ENCODE measurements at regions not wholly inside any gene's neighbourhood (a gene's known extent, or its start where the extent isn't known, plus 50 kb on each side); places are given as distances from the start of the nearest gene placed in this dataset.

GRCh38 chr6:115668211-115668610 lies 392.5 kb downstream of the FRK start:
- no peaks in the 10 kb centered on the region for H3K4me1 ChIP-seq
- no peaks in the 10 kb centered on the region for H3K27me3 ChIP-seq (replicated peaks in 1 of 7)

GRCh38 chr6:115667478-115668026 lies 393.1 kb downstream of the FRK start:
- H3K27ac ChIP-seq: no peak overlapping the region
- intact Hi-C loops (cut with DNase I; ENCODE audit: low total_unique reads): no loop called here
- no peak overlapping the region for H3K4me3 ChIP-seq
- TF ChIP-seq CTCF (IDR thresholded peaks at IDR 0.05 in 8 of 11, conservative IDR thresholded peaks at IDR 0.05 in 3 of 11) (no peak), POLR2AphosphoS5 (IDR thresholded peaks at IDR 0.05) (no peak), POLR2A (IDR thresholded peaks at IDR 0.05) (no peak)
- no peaks in the 10 kb centered on the region for H3K9me3 ChIP-seq
- WGBS, 5 donors: 74 to 88% (median 82%) methylated on average over 8 of the region's 8 CpGs
- H3K27me3 ChIP-seq (replicated peaks in 1 of 7): no peaks in the 10 kb centered on the region
- no peaks in the 10 kb centered on the region for H3K4me1 ChIP-seq
- no peak for DNase-seq
- H3K36me3 ChIP-seq: no peaks in the 10 kb centered on the region

More at GRCh38 chr6:115668211-115668610, 392.5 kb downstream of the FRK start:
- Histone ChIP-seq H3K27ac (no peak overlapping the region), H3K4me3 (no peak overlapping the region), H3K36me3 (no peaks in the 10 kb centered on the region), H3K9me3 (no peaks in the 10 kb centered on the region)
- DNase-seq: no peak
- intact Hi-C loops (cut with DNase I; ENCODE audit: low total_unique reads): no loop called here
- TF ChIP-seq CTCF (IDR thresholded peaks at IDR 0.05 in 8 of 11, conservative IDR thresholded peaks at IDR 0.05 in 3 of 11) (no peak), POLR2AphosphoS5 (IDR thresholded peaks at IDR 0.05) (no peak), POLR2A (IDR thresholded peaks at IDR 0.05) (no peak)

GRCh38 chr6:115666997-115667396 lies 393.7 kb downstream of the FRK start:
- H3K27me3 ChIP-seq (replicated peaks in 1 of 7): no peaks in the 10 kb centered on the region
- TF ChIP-seq POLR2AphosphoS5 (IDR thresholded peaks at IDR 0.05) (no peak), CTCF (IDR thresholded peaks at IDR 0.05 in 8 of 11, conservative IDR thresholded peaks at IDR 0.05 in 3 of 11) (no peak), POLR2A (IDR thresholded peaks at IDR 0.05) (no peak)
- no peak for DNase-seq
- intact Hi-C loops (cut with DNase I; ENCODE audit: low total_unique reads): no loop called here
- no peak overlapping the region for H3K4me3 ChIP-seq
- H3K4me1 ChIP-seq: no peaks in the 10 kb centered on the region
- no peaks in the 10 kb centered on the region for H3K36me3 ChIP-seq
- 82 to 98% (median 96%) methylated on average over 2 of the region's 2 CpGs for WGBS, 5 donors
- no peak overlapping the region for H3K27ac ChIP-seq
- no peaks in the 10 kb centered on the region for H3K9me3 ChIP-seq

- Histone ChIP-seq H3K27me3 (replicated peaks in 1 of 7) (no peaks in the 10 kb centered on the region), H3K27ac (no peak overlapping the region), H3K4me3 (no peak overlapping the region), H3K9me3 (no peaks in the 10 kb centered on the region), H3K4me1 (no peaks in the 10 kb centered on the region), H3K36me3 (no peaks in the 10 kb centered on the region)
- WGBS, 5 donors: 56 to 66% (median 65%) methylated on average over 3 of the region's 3 CpGs
- TF ChIP-seq POLR2A (IDR thresholded peaks at IDR 0.05) (no peak), CTCF (IDR thresholded peaks at IDR 0.05 in 8 of 11, conservative IDR thresholded peaks at IDR 0.05 in 3 of 11) (no peak), POLR2AphosphoS5 (IDR thresholded peaks at IDR 0.05) (no peak)
- no peak for DNase-seq
- intact Hi-C loops (cut with DNase I; ENCODE audit: low total_unique reads): no loop called here
Measured at GRCh38 chr6:115665310-115665709, 395.4 kb downstream of the FRK start.
